ENCODE measurements at regions not wholly inside any gene's neighbourhood (a gene's known extent, or its start where the extent isn't known, plus 50 kb on each side); places are given as distances from the start of the nearest gene placed in this dataset.

- TF ChIP-seq CTCF (IDR thresholded peaks at IDR 0.05 in 4 of 5, conservative IDR thresholded peaks at IDR 0.05 in 1 of 5) (no peak), POLR2A (IDR thresholded peaks at IDR 0.05) (no peak)
Measured at GRCh38 chr22:22407061-22407460, 101.5 kb downstream of the ZNF280B start.

Data from gastrocnemius medialis (tissue), 4 donors.